Dendritic cell treated with granulocyte-macrophage colony-stimulating factor and Interleukin-4, amounts not matched to agents 40 ng/mL and 50 ng/mL, for 4 days (primary cell): ENCODE measurements at regions not wholly inside any gene's neighbourhood (a gene's known extent, or its start where the extent isn't known, plus 50 kb on each side); places are given as distances from the start of the nearest gene placed in this dataset.

Experiments used
- H3K27ac Mint-ChIP-seq: one replicate; pipeline ENCODE4 v1.8.0; 2022; ENCODE audit warnings: mild to moderate bottlenecking, mixed read lengths
- H3K27me3 Mint-ChIP-seq: one replicate; pipeline ENCODE4 v1.8.0; 2022; ENCODE audit warnings: mild to moderate bottlenecking, mixed read lengths
- H3K36me3 Mint-ChIP-seq: one replicate; pipeline ENCODE4 v1.8.0; 2022; ENCODE audit warnings: low read depth, mixed read lengths
- H3K4me1 Mint-ChIP-seq: one replicate; pipeline ENCODE4 v1.8.0; 2022; ENCODE audit warnings: low read depth, mixed read lengths
- H3K4me3 Mint-ChIP-seq: one replicate; pipeline ENCODE4 v1.8.0; 2022; ENCODE audit warnings: mild to moderate bottlenecking, moderate library complexity, mixed read lengths
- H3K9me3 Mint-ChIP-seq: one replicate; pipeline ENCODE4 v1.8.0; 2022; ENCODE audit warnings: mixed read lengths
- intact Hi-C: fragments of 100-400 bp; cut with micrococcal nuclease; formaldehyde crosslinking; loops from one replicate; pipeline ENCODE4 v1.15.0; 2022

GRCh38 chr3:151581035-151581434 lies 120.2 kb upstream of the IGSF10 start:
- H3K27me3 Mint-ChIP-seq = no peaks in the 10 kb centered on the region
- H3K9me3 Mint-ChIP-seq = no peaks in the 10 kb centered on the region
- H3K36me3 Mint-ChIP-seq = no peaks in the 10 kb centered on the region
- no peak overlapping the region for H3K27ac Mint-ChIP-seq
- intact Hi-C loops = no loop called here
- no peak overlapping the region for H3K4me3 Mint-ChIP-seq
- H3K4me1 Mint-ChIP-seq = peaks cover 6% of the 10 kb centered on the region

DNA sequence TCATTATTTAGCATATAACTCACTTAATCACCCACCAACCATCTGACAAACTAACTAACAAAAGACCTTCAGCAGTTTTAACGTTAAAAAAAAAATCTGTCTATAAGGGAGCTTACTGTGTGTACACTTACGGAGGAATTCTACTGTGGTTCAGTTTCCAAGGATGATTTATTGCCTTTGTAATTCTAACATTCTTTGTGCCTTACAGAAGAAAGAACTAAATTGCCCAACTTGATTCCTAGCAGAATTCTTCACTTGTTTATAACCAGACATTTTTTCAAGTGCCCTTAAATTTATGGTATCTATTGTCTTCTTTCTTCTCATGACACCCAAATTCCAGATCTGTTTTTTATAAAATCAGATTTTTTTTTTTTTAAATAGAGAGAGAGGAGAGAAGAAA lies 119.7 kb upstream of the IGSF10 start:
- Mint-ChIP-seq H3K27me3 (no peaks in the 10 kb centered on the region), H3K4me3 (no peak overlapping the region), H3K27ac (no peak overlapping the region), H3K9me3 (no peaks in the 10 kb centered on the region), H3K36me3 (no peaks in the 10 kb centered on the region), H3K4me1 (peaks cover 6% of the 10 kb centered on the region)
- intact Hi-C loops = no loop called here

DNA sequence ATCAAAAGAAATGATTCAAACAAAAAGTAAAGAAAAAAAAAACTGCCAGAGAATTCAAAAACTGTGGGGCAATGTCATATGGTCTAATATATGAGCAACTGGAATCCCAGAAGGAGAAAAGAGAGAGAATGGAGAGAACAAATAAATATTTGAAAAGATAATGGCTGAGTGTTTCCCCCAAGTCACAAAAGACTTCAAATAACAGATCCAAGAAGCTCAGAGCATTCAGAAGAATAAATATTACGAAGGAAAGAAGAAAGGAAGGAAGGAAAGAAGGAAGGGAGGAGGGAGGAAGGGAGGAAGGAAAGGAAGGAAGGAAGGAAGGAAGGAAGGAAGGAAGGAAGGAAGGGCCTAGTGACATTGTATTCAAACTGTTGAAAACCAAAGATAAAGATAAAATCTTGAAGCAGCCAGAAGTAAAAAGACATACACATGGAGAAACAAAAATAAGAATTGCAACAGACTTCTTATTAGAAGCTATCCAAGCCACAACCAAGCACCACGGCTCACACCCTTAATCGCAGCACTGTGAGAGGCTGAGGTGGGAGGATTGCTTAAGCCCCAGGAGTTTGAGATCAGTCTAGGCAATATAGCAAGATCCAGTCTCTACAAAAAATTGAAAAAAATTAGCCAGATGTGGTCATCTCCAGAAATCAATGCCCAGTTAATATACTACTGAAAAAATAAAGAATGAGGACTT lies 118.9 kb upstream of the IGSF10 start:
- Mint-ChIP-seq H3K27ac (no peak overlapping the region), H3K9me3 (no peaks in the 10 kb centered on the region), H3K4me3 (no peak overlapping the region), H3K27me3 (no peaks in the 10 kb centered on the region), H3K36me3 (no peaks in the 10 kb centered on the region), H3K4me1 (peaks cover 5% of the 10 kb centered on the region)
- intact Hi-C loops = no loop called here

- no peak overlapping the region for H3K27ac Mint-ChIP-seq
- intact Hi-C loops = no loop called here
- H3K4me3 Mint-ChIP-seq = no peak overlapping the region
- no peaks in the 10 kb centered on the region for H3K9me3 Mint-ChIP-seq
- no peaks in the 10 kb centered on the region for H3K27me3 Mint-ChIP-seq
- no peaks in the 10 kb centered on the region for H3K4me1 Mint-ChIP-seq
- no peaks in the 10 kb centered on the region for H3K36me3 Mint-ChIP-seq
Observed at GRCh38 chr3:151578495-151578894, 117.6 kb upstream of the IGSF10 start.

DNA sequence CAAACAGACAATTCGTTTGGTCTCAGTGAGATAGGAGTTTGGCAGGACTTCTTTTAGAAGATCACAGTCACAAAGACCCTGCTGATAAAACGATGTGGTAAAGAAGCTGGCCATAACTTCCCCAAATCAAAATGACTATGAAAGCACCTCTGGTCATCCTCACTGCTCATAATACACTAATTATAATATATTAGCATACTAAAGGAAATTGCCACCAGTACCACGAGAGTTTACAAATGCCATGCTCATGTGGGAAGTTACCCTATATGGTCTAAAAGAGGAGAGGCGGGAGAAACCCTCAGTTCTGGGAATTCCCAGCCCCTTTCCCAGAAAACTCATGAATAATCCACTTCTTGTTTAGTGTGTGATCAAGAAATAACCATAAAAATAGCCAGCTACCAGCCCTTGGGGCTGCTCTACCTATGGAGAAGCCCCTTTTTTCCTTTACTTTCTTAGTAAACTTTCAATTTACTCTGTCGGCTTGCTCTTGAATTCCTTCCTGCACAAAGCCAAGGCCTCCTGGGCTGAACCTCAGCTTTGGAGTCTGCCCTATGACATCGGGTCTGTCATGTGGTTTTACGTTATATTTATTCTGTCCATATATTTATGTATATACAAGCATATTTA lies 115.8 kb upstream of the IGSF10 start:
- Mint-ChIP-seq H3K27ac (no peak overlapping the region), H3K36me3 (no peaks in the 10 kb centered on the region), H3K4me3 (no peak overlapping the region), H3K4me1 (no peaks in the 10 kb centered on the region), H3K9me3 (no peaks in the 10 kb centered on the region), H3K27me3 (no peaks in the 10 kb centered on the region)
- intact Hi-C loops = no loop called here

DNA sequence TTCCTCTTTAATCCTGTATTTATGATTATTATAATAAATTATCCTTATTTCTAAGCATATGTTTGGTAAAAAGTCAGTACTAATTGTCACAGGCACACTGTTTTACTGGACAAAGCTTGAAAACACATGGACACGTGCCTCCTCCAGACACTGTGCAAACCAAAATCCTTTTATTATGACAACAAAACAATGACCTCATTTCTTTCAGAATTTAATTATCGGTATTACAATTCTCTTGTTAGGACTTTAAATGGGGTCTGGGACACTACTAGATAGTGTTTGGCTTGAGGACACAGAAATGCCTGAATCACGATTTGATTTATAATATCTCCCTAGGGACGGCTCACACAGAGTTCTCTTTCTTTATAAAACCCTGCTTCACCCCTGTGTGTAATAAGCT lies 107.3 kb upstream of the IGSF10 start:
- H3K27ac Mint-ChIP-seq = no peak overlapping the region

GRCh38 chr3:151567477-151567876 lies 106.6 kb upstream of the IGSF10 start:
- H3K4me3 Mint-ChIP-seq = no peak overlapping the region
- H3K4me1 Mint-ChIP-seq = no peaks in the 10 kb centered on the region
- no peaks in the 10 kb centered on the region for H3K36me3 Mint-ChIP-seq
- H3K27me3 Mint-ChIP-seq = no peaks in the 10 kb centered on the region
- intact Hi-C loops = no loop called here
- no peaks in the 10 kb centered on the region for H3K9me3 Mint-ChIP-seq
- no peak overlapping the region for H3K27ac Mint-ChIP-seq

More for the DNA sequence above, 107.3 kb upstream of the IGSF10 start:
- no peaks in the 10 kb centered on the region for H3K27me3 Mint-ChIP-seq
- intact Hi-C loops = no loop called here
- H3K4me3 Mint-ChIP-seq = no peak overlapping the region
- H3K36me3 Mint-ChIP-seq = no peaks in the 10 kb centered on the region
- no peaks in the 10 kb centered on the region for H3K4me1 Mint-ChIP-seq
- no peaks in the 10 kb centered on the region for H3K9me3 Mint-ChIP-seq

GRCh38 chr3:151564261-151564660 lies 103.4 kb upstream of the IGSF10 start:
- Mint-ChIP-seq H3K36me3 (no peaks in the 10 kb centered on the region), H3K4me1 (no peaks in the 10 kb centered on the region), H3K4me3 (no peak overlapping the region), H3K9me3 (no peaks in the 10 kb centered on the region), H3K27ac (no peak overlapping the region), H3K27me3 (no peaks in the 10 kb centered on the region)
- intact Hi-C loops = no loop called here

DNA sequence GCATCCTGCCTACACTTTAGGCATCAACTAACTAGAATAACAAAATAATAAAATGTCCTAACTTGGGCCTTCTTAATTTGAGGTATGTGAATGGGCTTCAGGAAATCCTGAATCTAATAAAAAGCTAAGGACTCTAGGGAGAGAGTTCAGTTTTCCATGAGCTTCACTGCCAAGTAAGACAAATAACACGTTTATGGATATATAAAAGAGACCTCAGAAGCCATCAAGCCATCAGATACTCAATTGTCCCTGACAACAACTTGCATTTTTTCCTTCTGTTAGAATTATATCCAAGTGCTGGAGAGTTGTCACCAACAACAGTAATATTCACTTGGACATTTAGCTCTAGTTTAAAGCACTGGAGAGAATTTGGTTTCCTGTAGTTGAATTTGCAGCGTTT lies 102.4 kb upstream of the IGSF10 start:
- Mint-ChIP-seq H3K4me3 (no peak overlapping the region), H3K27me3 (no peaks in the 10 kb centered on the region), H3K9me3 (no peaks in the 10 kb centered on the region), H3K36me3 (no peaks in the 10 kb centered on the region), H3K27ac (no peak overlapping the region), H3K4me1 (no peaks in the 10 kb centered on the region)
- intact Hi-C loops = no loop called here

GRCh38 chr3:151562891-151563290 lies 102.0 kb upstream of the IGSF10 start:
- no peaks in the 10 kb centered on the region for H3K36me3 Mint-ChIP-seq
- H3K27me3 Mint-ChIP-seq = no peaks in the 10 kb centered on the region
- H3K4me1 Mint-ChIP-seq = no peaks in the 10 kb centered on the region
- no peak overlapping the region for H3K4me3 Mint-ChIP-seq
- H3K27ac Mint-ChIP-seq = no peak overlapping the region
- intact Hi-C loops = no loop called here
- no peaks in the 10 kb centered on the region for H3K9me3 Mint-ChIP-seq

DNA sequence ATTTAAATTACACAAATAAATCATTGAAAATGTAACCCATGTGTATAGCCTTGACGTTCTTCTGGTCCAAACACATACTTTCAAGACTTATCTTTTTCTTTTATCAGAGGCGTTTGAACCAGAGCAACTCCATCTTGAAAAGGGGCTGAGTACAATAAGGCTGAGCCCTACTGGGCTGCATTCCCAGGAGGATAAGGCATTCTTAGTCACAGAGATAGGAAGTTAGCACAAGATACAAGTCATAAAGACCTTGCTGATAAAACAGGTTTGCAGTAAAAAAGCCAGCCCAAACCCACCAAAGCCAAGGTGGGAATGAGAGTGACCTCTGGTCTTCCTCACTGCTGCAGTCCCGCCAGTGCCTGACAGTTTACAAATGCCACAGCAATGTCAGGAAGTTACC lies 101.0 kb upstream of the IGSF10 start:
- no peak overlapping the region for H3K27ac Mint-ChIP-seq
- no peaks in the 10 kb centered on the region for H3K9me3 Mint-ChIP-seq
- intact Hi-C loops = no loop called here
- H3K27me3 Mint-ChIP-seq = no peaks in the 10 kb centered on the region
- peaks cover 7% of the 10 kb centered on the region for H3K4me1 Mint-ChIP-seq
- H3K4me3 Mint-ChIP-seq = no peak overlapping the region
- no peaks in the 10 kb centered on the region for H3K36me3 Mint-ChIP-seq

DNA sequence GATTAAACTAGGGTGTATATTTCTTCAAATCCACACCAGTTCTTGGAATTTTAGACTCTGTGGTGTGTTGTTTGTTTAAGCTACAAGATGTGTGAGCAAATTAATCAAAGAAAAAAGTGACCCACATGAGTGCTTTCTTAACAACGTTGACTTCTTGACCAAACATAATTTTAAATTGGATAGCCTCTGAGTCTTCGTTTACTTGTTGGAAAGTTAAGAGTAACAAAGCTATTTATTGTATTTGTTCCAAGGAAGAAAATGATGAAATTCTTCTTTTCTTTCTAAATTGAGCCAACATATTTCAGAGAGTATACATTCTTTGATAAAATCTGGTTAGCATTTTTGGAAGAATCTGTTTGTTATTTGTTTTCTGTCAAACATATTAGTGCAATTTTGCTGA lies 99.9 kb upstream of the IGSF10 start:
- intact Hi-C loops = no loop called here
- no peaks in the 10 kb centered on the region for H3K36me3 Mint-ChIP-seq
- no peak overlapping the region for H3K4me3 Mint-ChIP-seq
- no peaks in the 10 kb centered on the region for H3K27me3 Mint-ChIP-seq
- H3K27ac Mint-ChIP-seq = no peak overlapping the region
- H3K4me1 Mint-ChIP-seq = peaks cover 15% of the 10 kb centered on the region
- H3K9me3 Mint-ChIP-seq = no peaks in the 10 kb centered on the region

- Mint-ChIP-seq H3K27me3 (no peaks in the 10 kb centered on the region), H3K4me1 (peaks cover 15% of the 10 kb centered on the region), H3K27ac (no peak overlapping the region), H3K36me3 (no peaks in the 10 kb centered on the region), H3K9me3 (no peaks in the 10 kb centered on the region), H3K4me3 (no peak overlapping the region)
- intact Hi-C loops = loop anchor here (10.0 kb wide), 1 partner anchor 245 kb away; the partner anchor contains the start of gene GPR87
Observed at GRCh38 chr3:151559736-151560135, 98.9 kb upstream of the IGSF10 start.

DNA sequence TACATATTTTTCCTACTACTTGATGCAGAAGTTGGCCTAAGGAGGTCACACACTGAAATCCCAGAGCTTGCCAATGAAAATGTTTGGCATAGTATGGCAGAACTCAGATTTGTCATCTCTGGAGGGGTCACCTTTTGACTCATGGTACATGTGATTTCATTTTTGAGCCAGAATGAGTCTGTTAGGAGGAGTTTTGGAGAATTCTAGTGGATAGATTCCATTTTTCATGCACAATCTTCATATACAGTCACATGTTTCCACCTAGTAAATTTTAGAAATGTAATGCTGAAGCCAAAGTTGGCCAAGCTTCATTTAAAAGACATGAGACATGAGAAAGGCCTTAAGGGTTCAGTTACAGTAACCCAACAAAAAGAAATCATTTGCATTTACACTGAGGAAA lies 97.8 kb upstream of the IGSF10 start:
- no peak overlapping the region for H3K4me3 Mint-ChIP-seq
- peaks cover 19% of the 10 kb centered on the region for H3K4me1 Mint-ChIP-seq
- no peaks in the 10 kb centered on the region for H3K27me3 Mint-ChIP-seq
- intact Hi-C loops = loop anchor here (10.0 kb wide), 1 partner anchor 244 kb away; the partner anchor contains the start of gene GPR87
- H3K9me3 Mint-ChIP-seq = no peaks in the 10 kb centered on the region
- no peak overlapping the region for H3K27ac Mint-ChIP-seq
- H3K36me3 Mint-ChIP-seq = no peaks in the 10 kb centered on the region
